ENCODE measurements at regions not wholly inside any gene's neighbourhood (a gene's known extent, or its start where the extent isn't known, plus 50 kb on each side); places are given as distances from the start of the nearest gene placed in this dataset.

DNA sequence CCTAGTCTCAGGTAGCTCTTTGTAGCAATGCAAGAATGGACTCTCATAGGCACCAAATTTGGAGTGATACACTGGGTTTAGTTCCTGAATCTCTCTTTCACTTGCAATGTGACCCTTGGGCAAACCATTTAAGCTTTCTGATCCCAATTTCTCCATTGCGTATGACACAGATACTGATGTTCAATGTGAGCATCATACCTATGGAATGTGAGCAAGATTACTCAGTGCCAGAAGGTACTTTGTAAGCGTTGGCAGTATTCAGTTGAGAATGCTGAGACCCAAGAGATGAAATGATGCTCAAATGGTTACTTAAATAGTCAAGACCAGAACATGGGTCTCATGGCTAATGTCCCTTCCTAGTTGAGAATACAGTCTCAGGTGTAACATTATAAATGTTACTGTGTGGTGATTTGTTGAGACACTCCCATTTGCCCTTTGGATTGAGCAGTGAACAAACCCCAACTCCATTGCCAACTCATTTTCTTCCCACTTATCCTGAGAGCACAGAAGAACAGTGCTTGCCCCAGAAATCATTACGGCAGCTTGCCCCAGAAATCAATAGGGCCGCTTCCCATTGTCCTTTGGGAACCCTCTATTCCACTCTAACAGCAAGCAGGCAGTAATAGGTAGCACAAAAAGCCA is 134.1 kb downstream of the SOX9 start:
- in situ Hi-C loops (cut with MboI; ENCODE audit: low sequenced_read_pairs): no loop called here

- in situ Hi-C loops (cut with MboI; ENCODE audit: low sequenced_read_pairs): no loop called here
These were observed 134.7 kb downstream of the SOX9 start for GRCh38 chr17:72255481-72255880.

DNA sequence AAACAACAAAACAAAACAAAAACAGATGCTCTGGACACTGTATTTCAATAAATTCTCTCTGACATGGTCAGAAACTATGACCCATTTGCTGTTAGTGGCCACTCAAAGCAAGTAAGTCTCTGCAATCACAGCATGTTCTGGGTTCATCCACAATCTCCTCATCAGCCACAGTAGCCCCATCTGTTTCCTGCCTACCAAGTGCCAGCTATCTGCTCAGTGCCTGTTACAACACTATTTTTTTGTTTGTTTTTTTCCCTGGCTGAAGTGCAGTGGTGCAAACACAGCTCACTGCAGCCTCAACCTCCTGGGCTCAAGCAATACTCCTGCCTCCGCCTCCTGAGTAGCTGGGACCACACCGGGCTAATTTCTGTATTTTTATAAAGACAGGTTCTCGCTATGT is 137.9 kb downstream of the SOX9 start:
- in situ Hi-C loops (cut with MboI; ENCODE audit: low sequenced_read_pairs): no loop called here

DNA sequence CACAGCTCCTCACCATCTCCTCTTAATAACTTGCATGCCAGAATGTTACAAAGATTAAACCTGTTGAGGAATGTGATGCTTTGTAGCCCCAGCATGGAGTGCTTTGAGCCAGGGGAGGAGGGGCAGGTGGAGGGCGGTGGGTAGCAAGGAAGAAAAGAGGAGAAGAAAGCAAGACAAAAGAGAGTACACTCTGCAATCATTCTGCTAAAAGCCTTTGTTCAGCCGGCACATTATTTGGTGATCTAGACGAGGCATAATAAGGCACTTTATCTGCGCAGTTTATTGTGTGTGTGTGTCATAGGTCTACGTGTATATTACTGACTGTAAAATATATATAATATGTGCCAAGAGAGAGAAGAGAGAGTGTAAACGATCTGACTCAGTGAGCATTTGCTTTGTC is 139.1 kb downstream of the SOX9 start:
- in situ Hi-C loops (cut with MboI; ENCODE audit: low sequenced_read_pairs): loop anchor here (10.0 kb wide), 1 partner anchor 65 kb away; no protein-coding TSS in a partner anchor

DNA sequence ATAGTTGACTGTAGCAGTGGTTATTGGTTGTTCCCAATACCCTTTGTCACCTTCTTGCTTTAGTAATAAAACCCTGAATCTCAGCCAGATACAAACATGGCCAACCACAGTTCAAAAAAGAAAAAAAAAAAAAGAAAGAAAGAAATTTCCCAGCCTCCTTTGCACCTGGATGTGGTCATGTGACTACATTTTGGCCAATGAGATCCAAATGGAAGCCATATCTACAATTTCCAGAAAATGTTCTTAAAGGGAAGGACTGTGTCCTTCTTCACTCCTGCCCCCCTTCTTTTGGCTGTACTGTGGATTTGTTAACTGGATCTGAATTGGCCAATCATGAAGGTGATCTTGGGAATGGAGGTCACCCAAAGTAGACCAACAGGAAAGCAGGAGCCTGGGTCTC is 141.9 kb downstream of the SOX9 start:
- in situ Hi-C loops (cut with MboI; ENCODE audit: low sequenced_read_pairs): loop anchor here (10.0 kb wide), 1 partner anchor 62 kb away; no protein-coding TSS in a partner anchor

DNA sequence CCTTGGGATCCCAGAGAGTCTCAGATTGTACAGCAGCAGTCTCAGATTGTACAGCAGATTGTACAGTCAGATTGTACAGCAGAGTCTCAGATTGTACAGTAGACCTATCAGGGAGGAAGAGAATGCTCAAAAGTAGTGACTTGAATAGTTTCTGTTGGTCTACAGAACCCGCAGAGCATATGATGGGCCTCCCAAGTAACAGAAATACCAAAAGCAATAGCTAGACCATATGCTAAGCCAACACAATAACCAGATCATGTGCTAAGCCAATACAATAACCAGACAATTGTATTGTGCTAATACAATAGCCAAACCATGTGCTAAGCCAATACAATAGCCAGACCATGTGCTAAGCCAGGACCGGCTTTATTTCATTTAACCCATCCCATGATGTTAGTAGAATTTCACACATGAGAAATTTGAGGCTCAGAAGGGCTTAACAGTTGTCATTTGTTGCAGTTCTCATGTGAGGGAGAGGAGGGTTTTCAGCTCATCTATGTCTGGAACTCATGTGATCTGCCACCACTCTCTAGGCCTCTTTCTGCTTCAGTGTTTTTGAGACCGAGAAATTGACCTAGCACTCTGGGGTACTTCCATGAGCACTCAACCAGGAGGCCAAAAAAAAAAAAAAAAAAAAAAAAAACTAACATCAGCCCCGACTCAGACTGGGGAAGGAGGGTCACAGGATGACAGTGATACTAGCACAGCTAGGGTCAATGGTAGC is 144.0 kb downstream of the SOX9 start:
- in situ Hi-C loops (cut with MboI; ENCODE audit: low sequenced_read_pairs): loop anchor here (10.0 kb wide), 1 partner anchor 60 kb away; no protein-coding TSS in a partner anchor

DNA sequence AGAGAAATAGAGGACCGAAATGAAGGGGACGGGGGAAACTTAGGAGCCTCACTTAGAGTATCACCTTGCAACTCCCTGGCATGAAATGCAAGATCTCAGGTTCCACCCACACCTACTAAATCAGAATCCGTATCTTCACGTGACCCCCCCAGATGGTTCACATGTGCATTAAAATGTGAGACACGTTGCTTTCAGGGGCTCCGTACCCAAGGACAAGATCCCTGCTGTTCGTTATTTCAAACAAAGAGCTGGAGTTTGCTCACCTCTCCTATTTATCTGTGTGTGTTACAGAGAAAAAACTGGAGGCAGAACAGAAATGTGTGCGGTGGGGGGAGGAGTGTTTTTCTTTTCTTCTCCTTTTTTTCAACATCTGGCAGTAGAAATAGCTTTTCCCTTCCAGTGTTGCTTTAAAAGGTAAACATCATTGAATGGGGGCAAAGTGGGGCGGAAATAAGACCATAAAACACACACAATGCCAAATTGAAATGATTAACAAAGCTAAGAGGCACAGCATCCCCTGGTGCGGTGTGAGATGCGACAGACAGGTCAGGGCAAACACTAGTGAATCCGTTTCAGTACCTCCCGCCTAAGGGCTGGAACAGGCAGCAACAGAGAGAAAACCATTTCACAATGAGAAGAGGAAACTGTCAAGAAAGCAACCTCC is 145.4 kb downstream of the SOX9 start:
- in situ Hi-C loops (cut with MboI; ENCODE audit: low sequenced_read_pairs): loop anchor here (10.0 kb wide), 1 partner anchor 59 kb away; no protein-coding TSS in a partner anchor

- in situ Hi-C loops (cut with MboI; ENCODE audit: low sequenced_read_pairs): loop anchor here (10.0 kb wide), 1 partner anchor 57 kb away; no protein-coding TSS in a partner anchor
These were observed 146.8 kb downstream of the SOX9 start for GRCh38 chr17:72267601-72268000.

DNA sequence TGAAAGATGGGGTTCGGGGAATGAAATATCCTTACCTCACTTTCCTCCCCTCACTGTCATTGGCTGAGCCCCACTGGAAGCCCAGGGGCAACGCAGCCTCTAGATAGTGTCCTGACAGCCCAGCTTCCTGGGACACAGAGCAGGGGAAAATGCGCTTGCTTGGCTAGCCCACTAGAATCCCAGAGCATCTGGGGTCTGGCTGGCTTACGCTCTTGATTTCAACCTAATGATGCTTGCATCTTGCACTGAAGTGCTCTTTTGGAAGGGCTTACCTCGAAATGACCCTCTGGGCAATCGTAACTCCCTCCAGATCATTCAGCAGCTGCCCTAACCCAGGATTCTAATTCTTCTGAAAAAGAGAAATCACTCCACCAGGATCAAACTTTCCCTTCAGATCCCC is 147.6 kb downstream of the SOX9 start:
- in situ Hi-C loops (cut with MboI; ENCODE audit: low sequenced_read_pairs): loop anchor here (10.0 kb wide), 1 partner anchor 56 kb away; no protein-coding TSS in a partner anchor

GRCh38 chr17:72270273-72270924 is 149.6 kb downstream of the SOX9 start:
- in situ Hi-C loops (cut with MboI; ENCODE audit: low sequenced_read_pairs): no loop called here

DNA sequence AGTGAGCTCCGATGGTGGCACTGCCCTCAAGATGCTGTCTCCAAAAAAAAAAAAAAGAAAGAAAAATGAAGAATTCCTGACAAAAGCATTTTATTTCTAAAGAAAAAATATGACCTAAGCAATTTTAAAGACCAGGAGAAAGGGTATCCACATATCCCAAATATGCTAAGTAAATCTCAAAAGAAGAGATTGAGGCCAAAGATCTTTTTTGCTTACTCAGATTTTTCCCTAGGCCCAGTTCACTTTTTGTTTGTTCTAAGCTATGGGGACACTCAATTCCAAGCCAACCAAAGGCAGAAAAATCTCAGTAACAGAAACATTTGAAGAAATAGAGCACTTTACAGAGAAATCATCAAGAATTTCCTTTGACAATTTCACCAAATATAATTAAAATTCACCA is 150.8 kb downstream of the SOX9 start:
- in situ Hi-C loops (cut with MboI; ENCODE audit: low sequenced_read_pairs): no loop called here

DNA sequence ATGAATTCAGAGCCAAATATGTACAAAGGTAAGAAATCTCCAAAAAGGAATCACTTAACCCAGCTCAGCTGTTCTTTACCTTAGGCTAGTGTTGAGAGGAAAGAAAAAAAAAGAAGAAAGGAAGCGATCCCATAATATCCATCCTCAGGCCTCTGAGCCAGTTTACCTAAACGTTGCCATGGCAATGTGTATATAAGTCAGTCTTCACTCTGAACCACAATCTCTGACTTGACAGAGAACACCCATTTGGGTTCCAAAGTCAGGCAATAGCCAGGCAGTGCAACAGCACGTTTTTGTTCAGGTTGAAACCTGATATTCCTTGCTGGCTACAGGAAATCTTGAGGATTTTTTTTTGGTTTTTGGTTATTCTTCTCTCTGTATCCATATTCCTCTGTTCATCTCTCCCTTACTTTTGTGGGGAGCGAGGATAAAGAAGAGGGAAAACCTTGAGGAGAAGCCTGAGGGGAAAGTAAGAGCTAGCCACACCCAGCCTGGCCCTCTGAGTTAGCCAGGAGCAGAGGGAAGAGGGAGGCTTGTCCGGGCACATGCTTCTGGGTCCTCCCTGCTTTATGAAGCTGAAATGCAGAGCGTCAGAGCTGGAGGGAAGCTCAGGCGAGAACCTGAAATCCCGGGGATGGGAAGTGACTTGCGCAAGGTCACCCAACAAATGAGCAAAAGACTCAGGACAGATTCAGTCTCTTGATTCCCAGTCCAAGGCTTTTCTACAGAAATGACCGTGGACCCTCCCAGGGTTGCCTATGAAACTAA is 152.7 kb downstream of the SOX9 start:
- in situ Hi-C loops (cut with MboI; ENCODE audit: low sequenced_read_pairs): no loop called here

- in situ Hi-C loops (cut with MboI; ENCODE audit: low sequenced_read_pairs): no loop called here
These were observed 153.8 kb downstream of the SOX9 start for GRCh38 chr17:72274614-72275013.

GRCh38 chr17:72280881-72281280 is 160.1 kb downstream of the SOX9 start:
- in situ Hi-C loops (cut with MboI; ENCODE audit: low sequenced_read_pairs): no loop called here

GRCh38 chr17:72282439-72283029 is 161.7 kb downstream of the SOX9 start:
- in situ Hi-C loops (cut with MboI; ENCODE audit: low sequenced_read_pairs): no loop called here

- in situ Hi-C loops (cut with MboI; ENCODE audit: low sequenced_read_pairs): no loop called here
These were observed 164.0 kb downstream of the SOX9 start for GRCh38 chr17:72284806-72285205.

DNA sequence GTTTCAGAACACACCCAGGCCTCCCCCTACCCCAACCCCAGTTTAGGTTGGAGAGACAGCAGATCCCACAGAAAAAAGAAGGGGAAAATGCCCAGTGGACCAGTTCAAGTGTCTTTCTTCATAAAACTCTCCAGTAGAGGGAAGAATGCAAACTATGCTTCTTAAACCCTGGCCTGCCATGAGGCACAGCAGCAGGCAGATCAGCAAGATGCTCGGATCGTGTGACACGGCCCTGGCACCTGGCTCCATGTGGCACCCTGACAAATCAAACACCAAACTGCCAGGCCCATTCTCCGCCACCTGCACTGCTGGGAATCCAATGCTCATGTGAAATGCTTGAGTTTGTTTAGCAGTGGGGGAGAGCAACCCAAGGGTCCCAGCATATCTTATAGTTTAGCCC is 166.8 kb downstream of the SOX9 start:
- in situ Hi-C loops (cut with MboI; ENCODE audit: low sequenced_read_pairs): no loop called here

DNA sequence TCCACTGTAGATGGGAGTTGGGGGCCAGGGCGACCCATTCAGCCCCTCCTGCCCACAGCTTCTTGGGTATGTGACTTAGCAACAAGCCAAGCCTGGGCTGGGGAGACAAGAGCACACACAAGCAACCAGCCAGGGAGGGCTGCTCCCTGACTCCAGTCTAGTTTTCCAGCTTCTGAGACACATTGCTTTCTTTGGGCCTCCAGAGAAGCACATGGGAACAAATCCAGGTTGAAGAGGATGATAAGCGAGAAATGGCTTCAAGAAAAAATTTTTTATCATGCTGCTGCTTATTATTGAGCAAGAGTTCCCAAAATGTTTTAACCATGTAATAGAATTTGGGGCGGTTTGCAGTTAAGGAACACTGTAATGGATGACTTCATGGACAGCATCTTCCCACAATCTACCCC is 173.7 kb downstream of the SOX9 start:
- in situ Hi-C loops (cut with MboI; ENCODE audit: low sequenced_read_pairs): no loop called here

- in situ Hi-C loops (cut with MboI; ENCODE audit: low sequenced_read_pairs): no loop called here
These were observed 175.1 kb downstream of the SOX9 start for GRCh38 chr17:72295916-72296315.

DNA sequence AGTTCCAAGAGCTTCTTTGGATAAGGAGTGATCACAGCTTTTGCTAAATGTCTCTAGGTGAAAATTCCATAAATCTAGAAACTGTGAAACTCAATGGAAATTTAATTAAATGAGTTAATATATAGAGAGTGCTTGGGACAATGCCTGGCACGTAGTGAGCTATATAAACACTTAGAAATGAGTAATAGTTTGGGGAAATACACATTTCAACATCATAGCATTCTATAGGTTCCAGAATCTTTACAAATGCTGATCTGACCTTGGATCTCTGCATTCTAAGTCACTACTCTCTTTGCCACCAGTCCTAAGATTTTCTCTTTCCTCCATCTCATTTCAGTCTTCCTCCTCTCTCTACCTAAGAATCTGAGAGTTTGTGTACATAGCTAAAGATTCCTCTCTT is 175.6 kb downstream of the SOX9 start:
- in situ Hi-C loops (cut with MboI; ENCODE audit: low sequenced_read_pairs): no loop called here

All from HL-60/S4 treated with retinoic acid at 250 ng/mL for 4 days and 3 days (cell line).